SU-DHL-6 (cell line): ENCODE measurements at regions not wholly inside any gene's neighbourhood (a gene's known extent, or its start where the extent isn't known, plus 50 kb on each side); places are given as distances from the start of the nearest gene placed in this dataset.

Experiments used
- CTCF ChIP-seq: fragments of 200-600 bp; sonication (generic); IDR thresholded peaks from one replicate; pipeline ENCODE4 v1.5.1; 2017; ENCODE audit warnings: antibody characterized with exemption, mild to moderate bottlenecking, low read length, moderate library complexity; ENCODE audit not compliant: insufficient read depth, poor library complexity, severe bottlenecking
- EZH2phosphoT487 ChIP-seq: fragments of 200-600 bp; sonication (generic), shearing (Covaris generic); conservative IDR thresholded peaks from 2 replicates; pipeline ENCODE4 v1.6.1; 2018; ENCODE audit warnings: mild to moderate bottlenecking, antibody characterized with exemption, low read length, moderate library complexity, mixed read lengths

- TF ChIP-seq CTCF (no peak), EZH2phosphoT487 (no peak)
These were observed 102.8 kb upstream of the RBMS1 start for GRCh38 chr2:160596441-160596840.
